ENCODE measurements at regions not wholly inside any gene's neighbourhood (a gene's known extent, or its start where the extent isn't known, plus 50 kb on each side); places are given as distances from the start of the nearest gene placed in this dataset.

DNA sequence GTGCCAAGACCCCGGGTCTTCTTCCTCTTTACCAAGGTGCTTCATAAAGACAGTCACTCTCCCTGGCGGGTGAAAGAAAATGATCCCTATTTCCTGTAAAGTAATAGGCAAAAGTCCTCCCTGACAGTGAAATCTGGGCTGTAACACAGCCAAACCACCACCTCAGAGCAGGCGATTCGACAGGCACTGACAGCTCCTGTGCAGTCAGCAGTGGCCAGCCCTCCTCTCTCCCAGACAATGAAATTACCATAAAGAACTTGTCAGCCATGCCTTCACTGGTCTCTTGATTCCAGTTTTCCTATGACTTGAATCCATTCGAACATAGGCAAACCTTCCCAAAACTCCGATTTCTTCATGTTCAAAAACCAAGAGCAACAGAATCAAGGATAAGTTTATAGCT is 492.2 kb upstream of the DAB1 start:
- Histone ChIP-seq H3K9me3 (no peaks in the 10 kb centered on the region), H3K4me3 (no peak overlapping the region), H3K36me3 (no peaks in the 10 kb centered on the region), H3K4me1 (no peaks in the 10 kb centered on the region), H3K27ac (no peak overlapping the region), H3K27me3 (no peaks in the 10 kb centered on the region)
- no peak for DNase-seq (ENCODE audit: low spot score)
- TF ChIP-seq, protein P1, sequence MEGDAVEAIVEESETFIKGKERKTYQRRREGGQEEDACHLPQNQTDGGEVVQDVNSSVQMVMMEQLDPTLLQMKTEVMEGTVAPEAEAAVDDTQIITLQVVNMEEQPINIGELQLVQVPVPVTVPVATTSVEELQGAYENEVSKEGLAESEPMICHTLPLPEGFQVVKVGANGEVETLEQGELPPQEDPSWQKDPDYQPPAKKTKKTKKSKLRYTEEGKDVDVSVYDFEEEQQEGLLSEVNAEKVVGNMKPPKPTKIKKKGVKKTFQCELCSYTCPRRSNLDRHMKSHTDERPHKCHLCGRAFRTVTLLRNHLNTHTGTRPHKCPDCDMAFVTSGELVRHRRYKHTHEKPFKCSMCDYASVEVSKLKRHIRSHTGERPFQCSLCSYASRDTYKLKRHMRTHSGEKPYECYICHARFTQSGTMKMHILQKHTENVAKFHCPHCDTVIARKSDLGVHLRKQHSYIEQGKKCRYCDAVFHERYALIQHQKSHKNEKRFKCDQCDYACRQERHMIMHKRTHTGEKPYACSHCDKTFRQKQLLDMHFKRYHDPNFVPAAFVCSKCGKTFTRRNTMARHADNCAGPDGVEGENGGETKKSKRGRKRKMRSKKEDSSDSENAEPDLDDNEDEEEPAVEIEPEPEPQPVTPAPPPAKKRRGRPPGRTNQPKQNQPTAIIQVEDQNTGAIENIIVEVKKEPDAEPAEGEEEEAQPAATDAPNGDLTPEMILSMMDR (IDR thresholded peaks at IDR 0.05) = no peak

DNA sequence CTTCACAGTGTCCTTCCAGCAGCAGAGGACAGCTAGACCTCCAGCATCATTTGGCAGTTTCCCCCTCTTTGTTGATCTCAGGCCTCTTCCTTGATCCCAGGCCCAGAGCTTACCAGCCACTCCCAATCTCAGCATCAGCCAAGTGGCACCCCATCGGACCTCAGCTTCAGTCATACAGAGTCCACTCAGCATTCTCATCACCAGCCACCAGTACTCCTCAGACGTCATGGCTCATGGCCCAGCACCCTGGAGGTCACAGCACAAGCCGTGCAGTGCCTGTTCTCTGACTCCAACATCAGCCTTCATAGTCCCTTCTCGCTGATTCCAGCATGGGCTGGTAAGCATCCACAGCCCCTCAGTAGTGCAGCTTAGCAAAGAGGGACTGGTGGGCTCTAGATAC is 487.6 kb upstream of the DAB1 start:
- Histone ChIP-seq H3K27me3 (no peaks in the 10 kb centered on the region), H3K4me3 (no peak overlapping the region), H3K4me1 (no peaks in the 10 kb centered on the region), H3K36me3 (no peaks in the 10 kb centered on the region), H3K9me3 (no peaks in the 10 kb centered on the region), H3K27ac (no peak overlapping the region)
- DNase-seq (ENCODE audit: low spot score) = no peak
- TF ChIP-seq, protein P1 (IDR thresholded peaks at IDR 0.05) = no peak

DNA sequence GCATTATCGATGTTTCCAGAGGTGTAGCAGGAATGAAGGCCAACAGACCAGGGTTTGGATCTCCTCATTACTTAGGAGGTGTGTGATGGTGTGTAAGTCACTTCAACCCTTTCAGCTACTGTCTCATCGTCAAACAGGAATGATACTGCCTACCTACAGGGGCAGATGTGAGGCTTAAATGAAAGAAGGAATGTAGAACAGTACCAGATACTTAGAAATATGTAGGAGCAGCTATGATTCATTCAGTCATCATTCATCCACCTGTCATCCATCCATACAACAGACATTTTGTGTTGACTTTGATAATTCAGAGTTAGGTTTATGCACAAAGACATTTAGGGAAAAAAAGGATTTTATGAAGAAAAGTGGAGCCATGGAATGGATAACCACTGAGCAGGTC is 486.9 kb upstream of the DAB1 start:
- no peaks in the 10 kb centered on the region for H3K4me1 ChIP-seq
- no peaks in the 10 kb centered on the region for H3K27me3 ChIP-seq
- TF ChIP-seq, protein P1 (IDR thresholded peaks at IDR 0.05) = no peak
- no peaks in the 10 kb centered on the region for H3K36me3 ChIP-seq
- DNase-seq (ENCODE audit: low spot score) = no peak
- no peak overlapping the region for H3K27ac ChIP-seq
- H3K9me3 ChIP-seq = no peaks in the 10 kb centered on the region
- H3K4me3 ChIP-seq = no peak overlapping the region

DNA sequence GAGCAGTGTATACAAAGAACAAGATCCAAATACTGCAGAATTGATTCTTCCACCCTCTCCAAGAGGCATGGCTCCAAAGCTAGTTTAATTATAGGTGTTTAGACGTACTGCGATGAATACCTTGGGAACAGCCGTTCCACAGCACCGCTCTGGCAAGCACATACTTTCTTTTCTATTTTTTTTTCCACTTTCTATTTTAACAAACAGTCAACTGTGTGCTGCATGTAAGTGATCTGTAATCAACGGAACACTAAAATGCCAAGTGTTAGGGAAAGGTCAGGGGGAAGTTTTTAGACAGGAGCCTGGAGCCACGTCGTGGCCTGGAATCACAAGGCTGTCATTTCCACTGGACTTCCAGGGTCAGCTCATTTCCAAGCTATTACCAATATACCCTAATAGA is 486.4 kb upstream of the DAB1 start:
- no peak overlapping the region for H3K4me3 ChIP-seq
- no peaks in the 10 kb centered on the region for H3K4me1 ChIP-seq
- H3K27me3 ChIP-seq = no peaks in the 10 kb centered on the region
- TF ChIP-seq, protein P1 (IDR thresholded peaks at IDR 0.05) = no peak
- DNase-seq (ENCODE audit: low spot score) = no peak
- H3K36me3 ChIP-seq = no peaks in the 10 kb centered on the region
- no peak overlapping the region for H3K27ac ChIP-seq
- H3K9me3 ChIP-seq = no peaks in the 10 kb centered on the region

DNA sequence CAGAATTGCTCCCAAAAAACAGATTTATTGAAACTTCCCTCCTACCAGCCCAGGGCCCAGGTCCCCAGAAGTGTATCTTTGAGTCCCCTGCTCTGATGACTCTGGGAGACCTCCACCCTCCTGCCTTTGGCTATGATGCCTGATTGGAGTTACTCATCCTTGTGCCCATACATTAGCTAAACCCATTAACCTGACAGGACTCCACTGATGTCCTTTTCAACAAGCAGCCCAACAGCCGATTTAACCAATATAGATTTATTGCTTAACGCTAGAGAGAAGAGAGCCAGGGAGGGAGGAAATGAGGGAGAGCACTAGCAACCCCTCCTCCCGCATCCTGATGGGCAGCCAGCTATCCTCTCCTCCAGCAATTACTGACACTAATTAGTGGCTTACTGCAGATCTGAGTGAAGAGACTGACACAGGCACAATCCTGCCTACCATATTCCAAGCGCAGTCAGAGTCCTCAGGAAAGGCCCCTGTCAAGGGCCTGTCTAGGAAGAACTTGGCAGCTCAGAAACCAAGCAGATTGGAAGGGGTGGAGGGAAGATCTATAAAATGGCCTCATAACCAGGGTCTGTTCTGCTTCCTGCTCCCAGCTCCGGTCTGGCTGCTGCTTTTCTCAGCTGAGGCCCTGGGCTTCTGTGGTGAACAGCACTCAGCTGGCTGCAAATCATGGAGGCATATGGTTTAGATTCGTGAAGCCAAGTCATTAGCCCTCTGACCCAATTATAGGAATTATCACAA is 484.5 kb upstream of the DAB1 start:
- no peak overlapping the region for H3K4me3 ChIP-seq
- no peaks in the 10 kb centered on the region for H3K4me1 ChIP-seq
- no peaks in the 10 kb centered on the region for H3K9me3 ChIP-seq
- no peaks in the 10 kb centered on the region for H3K36me3 ChIP-seq
- no peak for DNase-seq (ENCODE audit: low spot score)
- H3K27ac ChIP-seq = no peak overlapping the region
- H3K27me3 ChIP-seq = no peaks in the 10 kb centered on the region
- TF ChIP-seq, protein P1 (IDR thresholded peaks at IDR 0.05) = no peak

Measured in right atrium auricular region (tissue), 2 donors.